HFF-Myc (cell line): ENCODE measurements at regions not wholly inside any gene's neighbourhood (a gene's known extent, or its start where the extent isn't known, plus 50 kb on each side); places are given as distances from the start of the nearest gene placed in this dataset.

Experiments used
- DNase-seq: peaks from one replicate; pipeline ENCODE4 v3.0.0-alpha.2; 2011; ENCODE audit warnings: low read depth; ENCODE audit errors: extremely low read depth
- H3K4me3 ChIP-seq: replicated peaks from 2 replicates; pipeline ENCODE4 v1.5.1; 2011; ENCODE audit warnings: low read depth, mild to moderate bottlenecking, control low read depth, low read length
- CTCF ChIP-seq: IDR thresholded peaks from 2 replicates; pipeline ENCODE4 v1.5.1; 2012; ENCODE audit warnings: mild to moderate bottlenecking, low read depth, low read length, control low read depth; ENCODE audit errors: missing control alignments

GRCh38 chr1:102099916-102100315, 103.2 kb upstream of the OLFM3 start:
- DNase-seq = no peak
- H3K4me3 ChIP-seq = no peak overlapping the region
- TF ChIP-seq CTCF = no peak

- no peak for TF ChIP-seq CTCF
- DNase-seq = no peak
- H3K4me3 ChIP-seq = no peak overlapping the region
Observed at GRCh38 chr1:102098536-102098935, 101.8 kb upstream of the OLFM3 start.

- TF ChIP-seq CTCF = no peak
- DNase-seq = no peak
- H3K4me3 ChIP-seq = no peak overlapping the region
Observed at GRCh38 chr1:102098081-102098480, 101.4 kb upstream of the OLFM3 start.

GRCh38 chr1:102097451-102097850, 100.7 kb upstream of the OLFM3 start:
- H3K4me3 ChIP-seq = no peak overlapping the region
- no peak for DNase-seq
- no peak for TF ChIP-seq CTCF

- no peak for TF ChIP-seq CTCF
- no peak for DNase-seq
- no peak overlapping the region for H3K4me3 ChIP-seq
Observed at GRCh38 chr1:102096162-102096561, 99.4 kb upstream of the OLFM3 start.

GRCh38 chr1:102089791-102090190, 93.1 kb upstream of the OLFM3 start:
- no peak for DNase-seq
- H3K4me3 ChIP-seq = no peak overlapping the region
- TF ChIP-seq CTCF = no peak

- TF ChIP-seq CTCF = no peak
- no peak for DNase-seq
- no peak overlapping the region for H3K4me3 ChIP-seq
Observed at GRCh38 chr1:102085896-102086295, 89.2 kb upstream of the OLFM3 start.
